GM23248 (cell line): ENCODE measurements at regions not wholly inside any gene's neighbourhood (a gene's known extent, or its start where the extent isn't known, plus 50 kb on each side); places are given as distances from the start of the nearest gene placed in this dataset.

Source experiments
- EZH2 ChIP-seq: fragments of 200-600 bp; sonication (generic); IDR thresholded peaks from 2 replicates; pipeline ENCODE4 v1.6.1; 2018; ENCODE audit warnings: antibody characterized with exemption, mild to moderate bottlenecking; ENCODE audit not compliant: insufficient read depth, poor library complexity, severe bottlenecking
- EZH2phosphoT487 ChIP-seq: fragments of 200-600 bp; sonication (generic); IDR thresholded peaks from 2 replicates; pipeline ENCODE4 v1.6.1; 2018; ENCODE audit warnings: antibody characterized with exemption, moderate library complexity, mild to moderate bottlenecking, low read depth; ENCODE audit not compliant: insufficient read depth

DNA sequence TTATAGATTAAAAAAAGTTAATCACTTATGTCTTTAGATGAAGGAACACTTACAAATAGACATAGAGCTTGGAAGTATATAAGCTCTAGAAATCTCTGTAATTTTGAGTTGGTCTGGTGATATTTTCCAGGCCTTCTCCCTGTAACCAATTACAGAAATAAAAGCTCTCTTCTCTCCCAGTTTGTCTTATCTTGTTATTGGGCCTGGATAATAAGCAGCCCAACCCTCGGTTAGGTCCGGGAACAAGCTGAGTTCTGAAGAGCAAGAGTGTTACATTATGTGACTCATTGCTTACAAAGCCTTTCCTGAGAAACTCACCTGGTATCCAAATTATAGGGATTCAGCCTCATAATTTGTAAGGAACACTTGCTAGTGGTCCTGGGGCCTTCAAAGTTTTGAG, 1146.2 kb downstream of the CDH9 start:
- TF ChIP-seq EZH2, result no peak
- TF ChIP-seq EZH2phosphoT487, result no peak
